SK-N-MC (cell line): ENCODE measurements at regions not wholly inside any gene's neighbourhood (a gene's known extent, or its start where the extent isn't known, plus 50 kb on each side); places are given as distances from the start of the nearest gene placed in this dataset.

Experiments used
- EZH2 ChIP-seq: fragments of 200-600 bp; sonication (generic); IDR thresholded peaks from one replicate; pipeline ENCODE4 v1.6.1; 2017; ENCODE audit warnings: antibody characterized with exemption
- FOXP2 ChIP-seq: optimal IDR thresholded peaks from 2 replicates; pipeline ENCODE3; 2011; ENCODE audit warnings: mild to moderate bottlenecking, moderate library complexity; ENCODE audit not compliant: insufficient read depth; ENCODE audit errors: extremely low read length, control extremely low read depth
- POLR2AphosphoS5 ChIP-seq: IDR thresholded peaks from 2 replicates; pipeline ENCODE4 v1.6.1; 2012; ENCODE audit warnings: mild to moderate bottlenecking, low read depth, low read length, borderline replicate concordance

DNA sequence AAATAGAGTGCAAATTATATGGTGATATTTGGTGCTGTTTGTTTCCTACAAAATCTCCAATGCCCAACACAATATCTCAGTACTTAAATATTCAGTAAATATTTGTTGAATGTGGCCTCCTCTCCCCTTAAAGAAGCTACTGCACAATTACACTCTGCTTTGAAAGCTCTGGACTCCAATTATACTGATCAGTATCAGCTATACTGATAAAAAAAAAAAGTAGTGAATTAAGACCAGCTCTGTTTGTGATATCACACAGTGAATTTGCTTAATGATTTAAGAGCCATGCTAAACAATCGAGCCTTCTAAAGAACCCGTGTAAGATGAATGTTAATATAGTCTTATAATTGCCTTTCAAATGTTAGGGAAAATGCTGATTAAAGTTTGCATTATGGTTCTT is 543.2 kb upstream of the API5 start:
- TF ChIP-seq POLR2AphosphoS5 (no peak), EZH2 (no peak), FOXP2 (no peak)
